T1000 (cell line): ENCODE measurements at regions not wholly inside any gene's neighbourhood (a gene's known extent, or its start where the extent isn't known, plus 50 kb on each side); places are given as distances from the start of the nearest gene placed in this dataset.
"Not testable (repeated sequence)": the region's sequence is repeated elsewhere in the genome, so short reads cannot be mapped to it uniquely, and the experiment has no call there.

Experiments used
- DNase-seq: peaks from one replicate; lab custom pipeline; 2025; ENCODE audit warnings: mixed read lengths; lab: John Stamatoyannopoulos, UW

DNA sequence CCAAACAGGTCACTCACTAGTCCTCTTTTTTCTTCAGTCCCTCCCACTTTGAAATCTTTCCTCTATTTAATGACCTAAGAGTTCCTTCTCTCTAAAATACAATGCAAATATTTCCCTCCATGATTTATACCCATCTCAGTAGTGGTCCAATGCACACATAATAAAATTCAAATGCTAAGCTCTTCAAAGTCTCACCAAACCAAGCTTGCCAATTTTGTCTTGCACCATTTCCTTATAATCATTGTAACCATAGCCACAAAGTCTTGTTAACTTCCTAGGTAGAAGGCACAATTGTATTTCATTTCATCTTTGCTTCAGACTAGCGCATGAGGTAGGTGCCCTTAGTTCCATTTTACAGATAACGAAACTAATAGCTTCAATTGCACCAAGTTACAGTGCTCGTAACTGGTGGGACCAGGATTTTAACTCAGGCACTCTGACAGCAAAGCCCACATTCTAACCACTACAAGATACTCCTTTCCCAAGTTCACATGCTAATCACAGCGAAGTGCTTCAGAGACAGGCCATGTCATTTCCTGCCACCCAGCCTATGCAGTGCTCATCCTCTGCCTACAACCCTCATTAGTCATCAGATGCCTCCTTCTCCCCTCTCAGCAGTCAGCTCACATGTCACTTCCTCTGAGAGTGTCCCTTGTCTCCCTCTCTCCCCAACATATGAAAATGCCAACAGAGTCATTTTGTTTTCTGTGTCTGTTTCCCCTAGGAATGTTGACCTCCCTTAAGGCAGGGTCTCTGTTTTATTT is 66.9 kb upstream of the PPARGC1A start:
- peak; percentile 27 for DNase-seq

DNA sequence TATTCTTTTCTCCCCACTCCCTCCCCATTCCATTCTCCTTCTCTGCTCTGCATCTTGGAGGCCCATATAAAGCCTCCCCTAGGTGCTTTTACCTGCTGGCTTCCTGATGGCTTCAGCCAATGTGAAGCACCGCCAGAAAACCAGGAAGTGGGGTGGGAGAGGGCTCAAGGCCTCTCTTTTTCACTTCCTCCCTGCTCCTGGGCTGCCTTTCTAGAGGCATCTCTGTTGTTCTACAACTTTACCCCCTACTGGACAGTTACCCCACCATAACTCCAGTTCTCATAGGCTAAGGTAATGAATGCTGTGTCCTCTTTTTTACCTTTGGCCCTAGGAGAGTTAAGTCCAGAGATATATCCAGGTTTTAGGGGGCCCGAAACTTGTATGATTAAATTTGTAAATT is 62.4 kb upstream of the PPARGC1A start:
- DNase-seq, result no peak

DNA sequence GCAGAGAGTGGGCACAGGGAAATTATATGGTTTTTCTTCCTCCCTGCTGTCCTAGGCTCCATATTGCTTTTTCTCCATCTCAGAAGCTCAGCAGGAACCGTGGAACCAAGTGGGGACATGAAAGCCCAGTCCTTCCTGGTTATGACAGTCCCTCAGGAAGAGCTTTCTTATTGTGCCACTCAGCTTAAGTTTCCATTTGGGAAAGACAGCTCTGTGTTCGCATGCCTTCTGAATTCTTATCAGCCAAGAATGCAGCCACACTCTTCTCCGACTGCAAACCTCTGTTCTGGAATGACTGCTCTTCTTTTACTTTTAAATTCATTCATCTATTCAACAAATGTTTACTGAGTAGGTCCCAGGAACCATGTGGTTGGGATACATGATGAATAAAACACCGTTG is 58.0 kb upstream of the PPARGC1A start:
- no peak for DNase-seq

DNA sequence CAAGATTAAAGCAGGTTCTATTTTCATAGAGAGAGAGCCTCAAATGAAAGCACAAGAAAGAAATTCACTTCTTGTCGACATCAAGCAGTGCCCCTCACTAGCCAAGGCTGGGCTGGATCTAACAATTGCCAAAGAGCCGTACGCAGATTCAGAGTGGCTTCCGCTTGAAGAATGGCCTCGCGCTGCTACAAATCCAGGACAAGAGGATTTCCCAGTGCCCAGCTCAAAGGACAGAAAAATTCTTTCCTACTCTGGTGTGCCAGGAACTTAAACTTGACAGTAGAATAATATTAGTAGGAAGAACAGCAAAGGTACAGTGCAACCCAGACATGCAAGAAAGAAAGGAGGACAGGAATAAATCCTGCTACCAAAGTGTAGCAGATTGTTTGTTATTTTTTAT is 56.5 kb upstream of the PPARGC1A start:
- no peak for DNase-seq

DNA sequence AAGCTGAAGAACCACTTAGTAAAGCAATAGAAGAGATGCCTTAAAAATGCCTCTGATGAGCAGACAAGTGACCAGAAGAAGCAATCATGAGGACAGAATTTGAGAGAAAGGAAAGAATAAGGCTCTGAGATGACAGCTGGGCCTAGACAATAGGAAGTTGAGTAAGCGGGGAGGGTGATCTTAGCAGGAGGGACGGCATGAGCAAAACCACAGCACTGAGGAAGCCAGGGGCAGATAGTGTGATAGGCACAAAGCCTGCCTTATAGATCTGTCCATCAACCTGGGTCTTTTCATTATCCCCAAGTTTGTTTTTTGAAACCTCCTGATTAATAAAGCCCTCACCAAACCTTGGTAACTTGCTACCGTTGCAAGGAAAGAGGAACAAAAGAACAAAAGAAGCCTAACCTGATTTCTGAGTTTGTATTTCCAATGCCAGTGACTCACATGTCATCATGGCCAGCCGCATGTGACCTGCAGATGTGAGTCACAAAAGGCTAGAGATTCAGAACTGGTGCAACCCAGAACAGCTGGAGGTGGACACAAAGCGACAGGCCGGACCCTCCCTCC is 55.7 kb upstream of the PPARGC1A start:
- DNase-seq, result peak; percentile 80

GRCh38 chr4:23944556-23944955 is 54.7 kb upstream of the PPARGC1A start:
- not testable (repeated sequence) for DNase-seq

- DNase-seq, result no peak
These were observed 53.6 kb upstream of the PPARGC1A start for GRCh38 chr4:23943478-23943877.

GRCh38 chr4:23942471-23942870 is 52.6 kb upstream of the PPARGC1A start:
- no peak for DNase-seq
